AML-193 (cell line): ENCODE measurements at regions not wholly inside any gene's neighbourhood (a gene's known extent, or its start where the extent isn't known, plus 50 kb on each side); places are given as distances from the start of the nearest gene placed in this dataset.

Experiments used
- DNase-seq, 2 experiments: peaks; one replicate each; lab custom pipeline; 2025; lab: John Stamatoyannopoulos, UW

DNA sequence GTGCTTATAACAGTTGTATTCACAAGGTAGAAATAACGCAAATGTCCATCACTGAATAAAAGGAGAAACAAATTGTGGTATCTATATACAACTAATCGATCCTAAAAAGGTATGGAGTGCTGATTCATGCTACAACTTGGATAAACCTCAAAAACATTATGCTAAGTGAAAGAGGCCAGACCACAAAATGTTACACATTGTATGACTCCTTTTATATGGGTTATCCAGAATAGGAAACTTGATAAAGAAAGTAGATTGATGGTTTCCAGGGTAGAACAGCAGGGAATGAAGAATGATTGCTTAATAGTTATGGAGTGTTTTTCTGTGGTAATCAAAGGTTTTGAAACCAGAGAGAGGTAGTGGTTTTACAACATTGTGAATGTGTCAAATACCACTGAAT is 432.2 kb upstream of the TRIB2 start:
- no peak for DNase-seq

DNA sequence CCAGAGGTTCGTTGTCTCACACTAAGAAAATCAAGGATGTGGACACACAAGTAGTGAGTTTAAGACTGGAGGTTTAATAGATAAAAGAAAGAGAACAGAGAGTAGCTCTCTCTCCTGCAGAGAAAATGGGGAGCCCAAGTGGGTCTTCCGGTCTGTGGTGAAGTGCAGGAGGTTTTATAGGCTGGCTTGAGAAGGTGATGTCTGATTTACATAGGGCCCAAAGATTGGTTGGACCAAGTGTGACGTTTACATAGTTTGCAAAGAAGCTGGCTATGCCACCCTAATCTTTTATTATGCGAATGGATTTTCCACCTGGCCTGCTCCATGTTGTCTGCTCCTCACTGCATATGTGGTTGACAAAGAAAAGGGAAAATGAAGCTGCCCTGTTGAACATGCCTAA is 430.4 kb upstream of the TRIB2 start:
- DNase-seq, result no peak

DNA sequence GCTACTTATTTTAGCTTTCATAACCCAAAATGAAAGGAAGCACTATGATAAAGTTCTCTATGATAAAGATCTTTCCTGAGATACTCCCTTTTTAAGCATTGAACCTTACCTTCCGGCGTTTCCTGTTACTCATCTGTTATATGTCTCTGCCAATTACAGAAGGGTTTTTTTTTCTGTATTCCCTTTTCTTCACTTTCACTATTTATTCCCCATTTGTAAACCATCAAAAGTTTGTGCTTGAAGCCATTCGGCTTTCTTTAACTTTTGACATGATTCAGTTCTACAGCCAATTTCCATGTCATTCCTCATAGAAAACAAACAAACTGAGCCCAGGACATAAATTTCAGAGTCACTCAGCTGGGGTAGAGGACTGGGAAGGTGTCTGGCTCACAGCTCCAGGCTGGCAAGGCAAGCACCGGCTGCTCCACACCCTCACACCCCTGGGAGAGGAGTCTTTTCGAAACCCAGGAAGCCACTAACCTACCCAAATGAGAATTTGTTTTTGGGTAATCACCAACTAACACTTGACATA is 429.4 kb upstream of the TRIB2 start:
- no peak for DNase-seq

DNA sequence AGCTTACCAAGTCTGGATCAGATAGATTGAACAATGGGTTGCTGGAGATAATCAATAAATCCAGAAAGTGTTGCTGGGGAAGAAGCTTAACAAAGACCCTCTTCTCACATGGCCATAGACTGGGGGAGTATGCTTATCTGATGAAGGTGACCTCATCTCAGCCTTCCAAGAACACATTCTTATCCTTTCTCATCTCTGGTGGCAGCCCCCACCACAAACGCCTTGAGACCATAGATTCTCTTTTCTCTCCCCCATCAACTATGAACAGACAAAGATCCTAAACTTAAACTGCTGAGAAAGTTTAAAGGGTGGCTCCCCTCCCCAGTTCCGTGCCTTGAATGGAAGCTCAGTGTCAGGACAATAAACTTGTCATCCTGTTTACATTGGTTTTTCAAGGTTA is 428.7 kb upstream of the TRIB2 start:
- no peak for DNase-seq

DNA sequence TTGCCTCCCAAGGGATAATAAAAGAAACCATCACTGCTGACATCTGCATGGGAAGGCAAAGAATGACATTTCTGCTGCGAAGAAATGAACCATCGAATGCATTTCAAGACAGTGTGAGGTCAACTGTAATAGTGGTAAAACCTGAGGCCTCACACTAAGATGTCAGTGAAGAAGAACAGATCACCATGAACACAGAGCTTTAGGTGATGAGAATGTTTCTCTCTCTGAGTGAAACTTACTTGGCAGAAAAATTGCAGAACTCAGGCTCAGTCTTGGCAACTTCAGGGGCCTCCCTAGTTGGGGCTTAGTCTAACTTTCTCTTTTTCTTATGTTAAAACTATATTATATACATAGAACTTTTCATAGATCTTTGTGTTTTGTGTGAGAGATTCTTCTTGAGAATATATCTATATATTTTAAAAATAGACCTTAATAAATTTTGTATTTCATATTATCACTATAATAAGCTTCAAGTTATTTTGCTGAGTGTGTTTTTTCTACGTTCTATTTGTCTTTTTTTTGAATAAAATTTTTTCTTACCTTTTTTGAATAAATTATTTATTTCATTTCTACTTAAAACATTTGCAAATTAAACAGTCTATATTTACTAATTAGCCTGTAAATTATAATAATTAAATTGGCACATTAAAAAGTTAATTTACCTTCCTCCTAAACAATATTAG is 427.5 kb upstream of the TRIB2 start:
- no peak for DNase-seq

DNA sequence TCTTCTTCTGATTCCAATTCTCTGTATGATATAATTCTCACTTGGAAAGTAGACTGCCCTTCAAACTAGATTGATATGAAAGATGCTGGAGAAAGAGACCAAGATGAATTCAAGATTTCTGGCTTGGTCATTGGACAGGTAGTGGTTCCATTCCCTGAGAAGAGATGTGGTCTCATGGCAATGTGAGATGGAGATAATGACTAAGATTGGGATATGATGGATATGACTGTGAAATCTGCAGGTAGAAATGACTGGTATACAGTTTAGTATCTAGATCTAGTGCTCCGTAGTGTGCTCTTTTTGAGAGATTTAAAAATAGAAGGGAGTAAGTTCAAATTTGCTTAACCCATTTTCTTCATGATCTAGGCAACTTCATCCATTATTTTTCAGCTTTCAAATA is 425.4 kb upstream of the TRIB2 start:
- no peak for DNase-seq

DNA sequence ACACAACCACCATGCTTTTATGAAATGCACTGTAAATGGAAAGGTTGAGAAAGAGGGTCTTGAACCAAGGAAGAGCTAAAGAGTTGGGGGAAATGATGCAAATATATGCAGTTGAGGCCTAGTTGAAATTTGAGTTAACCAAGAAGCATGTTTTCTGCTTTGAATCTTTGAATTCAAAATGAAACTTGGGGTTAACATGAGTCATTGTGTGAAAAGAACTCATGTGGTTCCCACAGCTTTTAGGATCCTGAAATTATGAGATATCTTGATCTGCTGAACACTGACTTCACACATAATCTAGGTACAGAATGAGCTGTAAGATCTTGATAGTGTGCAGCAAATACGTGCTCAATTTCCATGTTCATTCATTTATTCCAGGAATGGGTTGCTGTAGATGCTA is 422.9 kb upstream of the TRIB2 start:
- DNase-seq, result no peak

DNA sequence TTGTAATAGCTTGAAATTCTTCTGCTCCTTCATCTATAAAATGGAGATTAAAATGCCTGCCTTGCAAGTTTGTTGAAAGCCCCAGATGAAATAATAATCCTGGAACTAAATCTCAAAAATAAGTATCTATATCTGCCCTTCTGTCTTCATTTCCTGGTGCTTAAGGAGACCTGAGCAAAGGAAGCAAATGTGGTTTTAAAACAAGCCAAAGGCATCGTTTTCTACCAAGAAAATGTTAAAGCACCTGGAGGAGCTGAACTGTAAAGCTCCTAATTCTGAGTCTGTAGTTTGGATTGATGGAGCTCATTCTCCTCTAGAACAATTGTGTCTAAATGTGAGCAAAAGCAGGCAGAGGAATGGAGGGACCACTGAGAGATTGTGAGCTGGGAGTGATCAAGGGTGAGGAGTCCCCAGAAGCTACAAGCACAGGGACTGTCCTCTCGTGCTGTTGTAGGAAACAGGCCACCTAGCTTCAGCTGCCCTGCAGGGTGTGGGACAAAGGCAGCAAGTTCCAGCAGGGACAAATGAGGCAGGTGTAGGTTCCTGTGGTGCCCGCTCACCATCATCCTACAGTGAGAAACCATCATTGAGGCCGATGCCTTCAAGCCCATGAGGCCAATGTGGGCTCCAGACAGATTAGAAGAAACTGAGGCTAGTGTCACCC is 420.7 kb upstream of the TRIB2 start:
- no peak for DNase-seq

DNA sequence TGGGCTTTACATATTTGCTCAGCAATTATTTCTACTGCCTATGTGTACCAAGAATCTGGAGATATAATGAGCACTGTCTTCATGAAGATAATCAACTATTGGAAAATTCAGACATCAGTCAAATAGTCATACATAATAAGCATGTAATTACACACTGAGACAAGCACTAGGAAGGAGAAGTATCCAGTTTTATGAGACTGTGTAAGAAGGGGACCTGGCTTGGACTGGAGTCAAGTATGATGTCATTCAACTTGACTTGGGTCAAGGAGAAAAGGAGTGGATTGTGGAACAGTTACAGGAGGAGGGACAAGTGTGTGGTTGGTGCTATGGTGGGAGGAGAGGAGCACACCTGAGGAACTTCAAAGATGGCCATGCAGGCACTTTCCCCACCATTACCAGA is 419.8 kb upstream of the TRIB2 start:
- no peak for DNase-seq

DNA sequence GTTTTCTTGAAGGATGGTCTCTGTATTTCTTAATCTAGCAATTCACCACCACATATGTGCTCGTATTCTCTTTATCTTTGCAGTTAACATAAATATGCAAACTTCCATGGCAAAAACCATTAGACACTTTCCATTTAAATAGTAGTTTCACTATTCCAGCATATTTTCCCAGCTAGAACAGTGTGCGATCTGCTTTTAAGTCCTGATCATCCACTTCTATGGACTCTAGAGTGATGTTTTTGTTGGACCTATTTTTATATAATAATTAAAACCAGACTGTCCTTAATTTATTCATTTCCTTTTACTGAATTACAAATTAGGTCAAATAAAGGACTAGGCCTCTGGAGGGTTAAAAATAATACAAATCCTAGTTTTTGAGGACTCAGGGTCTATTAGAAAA is 418.4 kb upstream of the TRIB2 start:
- DNase-seq, result no peak

DNA sequence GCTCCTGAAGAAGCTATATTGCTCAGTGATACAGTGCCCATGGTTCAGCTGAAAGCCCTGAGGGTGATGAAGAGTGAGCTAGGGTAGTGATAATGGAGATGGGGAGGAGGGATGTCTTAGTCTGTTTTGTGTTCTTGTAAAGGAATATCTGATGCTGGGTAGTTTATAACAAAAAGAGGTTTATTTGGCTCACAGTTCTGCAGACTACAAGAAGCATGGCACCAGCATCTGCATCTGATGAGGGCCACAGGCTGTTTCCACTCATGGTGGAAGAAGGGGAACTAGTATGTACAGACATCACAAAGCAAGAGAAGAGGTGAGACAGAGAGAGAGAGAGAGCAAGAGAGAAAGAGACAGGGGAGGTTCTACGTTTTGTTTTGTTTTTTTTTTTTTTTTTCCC is 417.3 kb upstream of the TRIB2 start:
- no peak for DNase-seq

DNA sequence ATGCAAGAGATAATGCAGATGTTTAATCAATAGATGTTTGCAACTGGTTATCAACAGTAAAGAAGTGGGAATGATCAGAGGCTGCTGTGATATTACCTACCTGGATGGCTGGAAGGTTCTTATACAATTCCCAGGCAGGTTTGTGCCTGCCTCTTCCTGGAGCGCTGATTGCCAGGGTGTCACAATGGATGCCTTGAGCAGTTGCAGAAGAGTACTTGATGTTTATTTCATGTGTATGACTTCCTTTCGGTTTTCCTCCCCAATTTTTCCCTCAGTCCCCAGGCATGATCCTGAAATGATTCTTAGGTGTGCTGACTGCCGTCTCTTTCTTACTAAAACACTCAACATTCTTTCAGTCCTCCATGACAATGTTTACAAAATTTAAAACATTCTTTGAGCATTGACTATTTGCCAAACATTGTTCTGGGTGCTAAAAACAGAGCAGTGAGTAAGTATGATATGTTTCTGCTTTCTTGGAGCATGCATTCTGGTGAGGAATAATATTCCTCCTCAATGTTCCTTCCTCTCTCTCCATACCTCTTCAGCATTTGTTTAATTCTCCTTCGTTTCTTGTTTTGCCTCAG is 416.6 kb upstream of the TRIB2 start:
- DNase-seq, result no peak

DNA sequence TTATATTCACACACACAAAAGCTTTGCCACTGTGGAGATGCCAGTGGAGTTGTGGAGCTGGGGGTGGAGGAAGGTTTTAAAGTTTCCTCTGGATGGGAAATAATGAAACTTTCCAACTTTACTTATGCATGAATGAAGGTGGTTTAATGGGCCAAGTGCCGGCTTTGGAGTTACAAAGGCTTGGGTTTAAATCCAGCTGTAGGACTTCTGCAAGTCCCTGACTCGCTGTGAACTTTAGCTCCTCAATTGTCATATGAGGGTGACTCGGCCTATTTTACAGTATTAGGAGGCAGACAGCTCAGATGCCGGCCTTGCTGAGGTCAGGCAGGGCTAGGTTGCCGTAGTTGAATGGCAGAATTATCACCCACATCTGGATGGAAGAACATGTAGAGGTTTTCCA is 415.8 kb upstream of the TRIB2 start:
- no peak for DNase-seq

DNA sequence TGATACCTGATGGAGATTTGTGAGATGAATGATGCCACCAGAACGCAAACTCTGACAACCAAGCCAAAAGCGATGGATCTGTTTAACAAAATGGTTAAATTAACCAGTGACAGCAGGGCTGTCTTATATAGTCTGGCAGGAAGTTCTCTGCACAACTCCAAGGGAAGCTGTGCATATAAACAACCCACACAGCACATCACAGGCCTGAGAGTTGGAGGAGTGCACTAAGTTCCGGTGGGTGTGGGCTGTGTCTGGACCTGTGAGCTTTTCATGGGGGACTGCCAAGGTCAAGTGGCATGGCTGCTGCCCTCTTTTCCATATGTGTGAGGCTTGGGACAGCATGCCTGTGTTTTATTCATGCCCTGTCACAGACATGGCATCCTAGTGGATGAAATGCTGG is 414.6 kb upstream of the TRIB2 start:
- no peak for DNase-seq

DNA sequence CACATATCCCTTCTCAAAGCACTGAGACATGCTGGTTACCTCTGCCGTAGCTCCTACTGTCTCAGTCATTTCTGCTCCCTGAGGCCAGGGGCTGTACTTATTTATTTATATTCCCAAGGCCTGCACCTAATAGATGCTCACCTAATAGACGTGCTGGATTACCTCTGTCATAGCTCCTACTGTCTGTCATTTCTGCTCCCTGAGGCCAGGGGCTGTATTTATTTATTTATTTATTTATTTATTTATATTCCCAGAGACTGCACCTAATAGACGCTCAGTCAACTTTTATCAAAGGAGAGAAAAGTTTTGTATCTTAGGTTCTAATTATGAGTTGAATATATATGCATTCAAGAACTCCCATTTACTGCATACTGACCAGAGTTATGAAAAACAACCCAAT is 414.0 kb upstream of the TRIB2 start:
- DNase-seq, result no peak

DNA sequence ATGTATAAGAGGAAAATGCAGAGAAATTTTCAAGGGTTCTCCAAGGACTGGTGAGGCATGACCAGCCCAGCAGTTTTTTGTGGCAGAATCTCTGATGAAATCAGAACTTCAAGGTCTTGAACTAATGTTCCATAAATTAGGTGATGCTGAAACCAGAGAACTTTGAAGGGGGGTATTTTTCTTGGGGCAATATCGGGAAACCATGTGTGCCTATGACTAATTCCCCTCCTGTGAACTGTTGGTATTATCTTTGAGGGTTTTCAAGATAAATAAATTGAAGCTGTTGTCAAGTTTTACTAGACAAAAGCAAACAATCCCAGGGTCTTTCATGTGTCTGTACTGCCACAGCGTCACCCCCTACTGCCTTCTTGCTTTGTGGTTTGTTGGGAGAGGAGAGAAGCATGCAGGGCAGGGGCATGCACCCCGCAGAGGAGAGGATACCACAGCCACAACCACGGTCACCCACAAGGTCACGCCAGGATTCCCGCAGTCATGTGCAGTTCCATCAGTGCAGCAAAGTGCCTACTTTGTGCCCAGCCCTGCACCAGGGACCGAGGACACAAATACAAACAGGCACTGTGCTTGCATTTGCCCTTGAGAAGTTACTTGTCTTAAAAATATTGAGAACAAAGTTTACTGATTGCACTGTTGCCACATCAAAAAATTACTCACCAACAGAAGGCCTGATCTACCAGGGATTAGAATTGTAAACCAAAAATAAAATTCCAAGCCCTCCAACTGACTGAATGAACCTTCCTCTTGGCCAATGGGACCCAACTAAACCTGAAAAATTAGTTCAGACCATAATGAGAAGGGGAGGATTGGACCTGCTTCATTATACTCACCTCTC is 413.3 kb upstream of the TRIB2 start:
- DNase-seq, result no peak

DNA sequence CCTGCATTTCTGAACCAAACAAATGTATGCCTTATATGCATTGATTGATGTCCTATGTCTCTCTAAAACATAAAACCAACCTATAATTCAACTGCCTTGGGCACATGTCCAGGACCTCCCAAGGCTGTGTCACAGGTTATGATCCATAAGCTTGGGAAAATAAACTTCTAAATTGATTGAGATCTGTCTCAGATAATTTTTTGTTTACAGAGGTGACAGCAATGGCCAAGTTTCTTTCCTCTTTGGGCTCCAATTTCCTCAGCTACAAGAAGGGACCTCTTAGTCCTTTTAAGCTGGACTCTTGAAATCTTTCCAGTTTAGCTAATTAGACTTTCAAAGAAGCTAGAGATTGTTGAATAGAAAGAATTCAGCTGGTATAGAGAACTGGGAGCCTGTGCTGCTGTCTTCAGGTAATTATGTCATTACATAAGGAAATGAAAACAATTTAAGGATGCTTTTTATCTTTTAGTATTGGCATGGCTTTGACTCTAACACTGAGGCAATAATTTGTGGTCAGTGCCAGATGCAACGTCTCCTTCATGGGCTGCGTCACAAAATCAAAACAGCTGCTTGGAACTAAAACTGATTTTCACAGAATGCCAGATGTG is 412.1 kb upstream of the TRIB2 start:
- no peak for DNase-seq

DNA sequence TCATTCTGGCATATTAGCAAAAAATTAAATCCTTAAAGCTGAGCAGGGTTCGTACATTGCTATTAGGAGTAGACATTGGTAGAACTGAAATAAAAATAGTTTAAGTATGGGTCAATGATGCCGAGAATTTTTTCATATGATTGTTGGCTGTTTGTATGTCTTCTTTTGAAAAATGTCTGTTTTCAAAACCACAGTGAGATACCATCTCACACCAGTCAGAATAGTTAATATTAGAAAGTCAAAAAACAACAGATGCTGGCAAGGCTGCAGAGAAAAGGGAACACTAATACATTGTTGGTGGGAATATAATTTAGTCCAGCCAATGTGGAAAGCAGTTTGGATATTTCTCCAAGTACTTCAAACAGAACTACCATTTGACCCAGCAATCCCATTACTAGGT is 410.8 kb upstream of the TRIB2 start:
- no peak for DNase-seq

DNA sequence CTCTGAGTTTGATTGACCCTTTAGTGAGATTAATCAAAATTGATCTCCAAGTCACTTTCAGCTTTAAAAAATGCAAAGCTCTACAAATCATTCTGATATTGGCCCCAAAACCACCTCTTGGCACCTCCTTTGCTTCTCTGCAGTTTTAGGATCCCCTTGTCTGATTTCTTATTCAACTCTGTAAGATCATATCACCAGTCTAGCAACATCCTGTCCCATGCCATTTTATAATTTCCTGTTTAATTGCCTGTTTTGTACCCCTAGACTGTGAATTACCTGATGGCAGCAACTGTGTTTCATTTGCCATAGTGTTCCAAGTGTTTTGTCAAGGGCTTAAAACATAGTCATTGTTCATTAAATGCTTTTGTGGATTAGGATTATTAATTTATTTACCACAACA is 406.3 kb upstream of the TRIB2 start:
- DNase-seq, result no peak

DNA sequence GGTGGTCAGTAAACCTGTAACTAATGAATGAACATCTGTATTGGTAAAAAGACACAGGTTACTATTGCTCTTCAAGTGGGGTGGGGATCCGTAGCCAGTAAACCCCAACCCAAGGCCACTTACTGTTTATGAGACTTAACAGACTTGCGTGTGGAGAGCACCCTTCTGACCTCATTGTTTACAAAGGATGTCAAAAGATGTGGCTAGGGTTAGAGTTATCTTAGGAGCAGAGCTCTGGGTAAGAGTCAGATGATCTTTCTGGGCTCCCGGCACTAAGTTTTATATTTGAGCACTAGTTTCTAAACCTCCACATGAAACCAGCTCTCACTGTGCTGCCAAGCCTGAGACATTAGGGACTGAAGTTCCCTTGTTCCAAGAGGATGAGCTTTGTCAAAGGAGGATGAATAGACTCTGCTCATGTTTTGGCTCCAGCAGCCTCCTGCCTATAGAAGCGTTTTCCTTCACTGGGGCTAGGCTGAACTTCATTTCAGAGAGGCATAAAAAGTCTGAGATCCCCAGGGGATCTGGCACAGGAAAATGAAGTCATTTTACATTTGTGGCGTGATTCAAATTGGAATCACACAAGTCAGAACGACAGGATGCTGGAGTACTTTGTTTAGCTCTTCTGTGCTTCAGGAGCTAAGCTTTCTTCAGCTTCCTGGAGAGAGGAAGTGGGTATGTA is 403.1 kb upstream of the TRIB2 start:
- no peak for DNase-seq

DNA sequence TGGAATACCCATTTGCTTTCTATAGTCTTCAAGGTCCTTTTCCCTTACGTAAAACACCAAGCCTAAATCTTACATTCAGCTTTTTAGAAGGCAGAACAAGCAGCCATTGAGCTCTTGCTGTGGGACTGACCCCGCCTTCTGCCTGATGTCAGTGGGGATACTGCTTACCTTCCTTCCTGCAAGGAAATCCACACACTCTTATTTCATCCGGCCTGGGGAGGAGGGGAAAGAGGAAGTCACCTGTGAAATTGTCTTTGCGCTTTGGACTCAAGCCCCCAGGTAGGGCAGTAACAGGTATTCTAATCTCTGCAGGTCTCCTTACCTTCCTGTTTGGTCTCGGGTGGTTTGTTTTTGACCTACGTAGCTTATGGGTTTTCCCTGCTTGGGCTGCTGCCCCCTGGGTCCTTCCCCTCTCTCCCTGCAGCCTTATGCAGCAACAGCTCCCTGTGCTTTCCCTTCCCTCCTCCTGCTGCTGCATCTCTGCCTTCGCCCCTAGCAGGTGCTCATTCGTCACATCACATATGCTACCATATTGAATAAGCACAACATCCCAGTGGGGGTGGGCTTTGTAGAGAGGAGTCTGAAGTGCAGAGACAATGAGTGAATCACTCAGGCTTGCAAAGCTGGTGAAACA is 402.5 kb upstream of the TRIB2 start:
- DNase-seq, result no peak
